Stimulated activated CD4-positive, alpha-beta T cell treated with anti-CD3 and anti-CD28 coated beads, Interleukin-1b, Interleukin-23, amount 100 ng/mL, for 48 hours (primary cell): ENCODE measurements at regions not wholly inside any gene's neighbourhood (a gene's known extent, or its start where the extent isn't known, plus 50 kb on each side); places are given as distances from the start of the nearest gene placed in this dataset.

ENCODE experiments used
- DNase-seq: peaks from one replicate; pipeline ENCODE4 v3.0.0-alpha.2; 2020

DNA sequence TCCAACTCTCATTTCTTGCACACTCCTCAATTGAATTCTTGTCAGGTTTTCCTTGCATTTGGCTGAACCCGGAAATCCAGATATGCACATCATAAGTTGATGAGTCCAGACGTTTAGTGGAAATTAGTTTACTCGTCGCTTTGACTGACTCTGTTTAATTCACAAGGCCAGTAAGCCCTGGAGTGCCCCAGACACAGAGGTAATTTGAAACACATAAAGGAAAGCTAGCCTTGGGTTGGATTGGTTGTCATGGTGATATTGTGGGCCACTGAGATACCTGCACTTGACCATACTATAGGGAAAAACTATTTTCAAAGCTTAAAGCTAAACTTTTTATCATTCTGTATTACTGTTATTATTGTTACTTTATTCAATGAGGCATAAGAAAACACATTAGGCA lies 178.3 kb upstream of the CA10 start:
- DNase-seq = no peak

DNA sequence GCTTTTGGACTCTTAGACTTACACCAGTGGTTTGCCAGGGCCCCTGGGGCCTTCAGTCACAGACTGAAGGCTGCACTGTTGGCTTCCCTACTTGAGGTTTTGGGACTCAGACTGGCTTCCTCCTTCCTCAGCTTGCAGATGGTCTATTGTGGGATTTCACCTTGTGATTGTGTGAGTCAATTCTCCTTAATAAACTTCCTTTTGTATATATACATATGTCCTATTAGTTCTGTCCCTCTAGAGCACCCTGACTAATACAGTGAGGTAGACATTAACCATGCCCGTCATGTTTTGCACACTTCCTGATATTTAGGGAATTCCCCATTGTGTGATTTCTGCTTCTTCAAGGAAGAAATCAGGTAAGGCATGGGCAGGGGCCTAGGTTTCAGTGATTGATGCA lies 147.8 kb upstream of the CA10 start:
- no peak for DNase-seq

DNA sequence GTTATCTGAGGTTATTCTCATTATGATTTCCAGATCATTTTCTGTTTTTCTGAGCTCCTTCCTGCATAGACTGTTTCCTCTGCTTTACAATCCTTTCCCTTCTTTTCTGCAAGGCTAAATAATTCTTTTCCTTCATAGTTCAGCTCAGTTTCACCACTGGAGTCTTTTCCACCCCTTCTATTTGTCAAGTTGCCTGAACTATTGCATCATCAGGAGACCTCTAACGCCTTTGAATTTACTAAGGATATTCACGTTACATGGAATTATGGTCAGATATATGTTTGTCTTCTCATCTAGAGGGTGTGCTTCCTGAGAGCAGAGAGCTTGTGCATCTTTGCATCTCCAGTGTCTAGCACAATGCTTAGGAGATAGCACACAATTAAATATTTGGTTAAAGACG lies 140.4 kb upstream of the CA10 start:
- no peak for DNase-seq

DNA sequence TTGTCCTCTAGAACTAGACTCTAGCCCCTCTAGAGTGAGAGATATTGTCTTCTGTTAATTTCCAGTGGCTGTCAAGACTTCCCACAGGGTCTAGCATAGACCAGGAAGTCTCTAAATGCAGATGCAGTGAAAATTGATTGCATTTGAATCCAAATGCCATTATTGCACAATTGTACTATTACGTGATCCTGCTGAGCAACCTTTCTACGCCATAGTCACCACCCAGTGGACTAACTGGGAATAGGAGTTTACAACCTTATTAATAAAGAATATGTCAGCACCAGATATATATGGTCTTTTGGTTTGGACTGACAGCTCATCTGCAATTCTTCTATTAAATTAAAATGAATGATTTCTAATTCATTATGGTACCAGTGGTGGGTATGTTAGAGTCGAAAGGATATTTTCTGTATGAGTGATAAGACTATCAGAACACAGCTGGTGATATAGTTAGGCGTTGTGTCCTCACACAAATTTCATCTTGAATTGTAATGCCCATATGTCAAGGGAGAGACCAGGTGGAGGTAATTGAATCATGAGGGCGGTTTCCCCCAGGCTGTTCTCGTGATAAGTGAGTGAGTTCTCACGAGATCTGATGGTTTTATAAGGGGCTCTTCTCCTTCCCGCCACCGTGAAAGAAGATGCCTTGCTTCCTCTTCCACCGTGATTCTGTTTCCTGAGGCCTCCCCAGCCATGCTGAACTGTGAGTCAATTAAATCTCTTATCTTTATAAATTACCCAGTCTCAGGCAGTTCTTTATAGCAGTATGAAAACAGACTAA lies 138.9 kb upstream of the CA10 start:
- DNase-seq = no peak

DNA sequence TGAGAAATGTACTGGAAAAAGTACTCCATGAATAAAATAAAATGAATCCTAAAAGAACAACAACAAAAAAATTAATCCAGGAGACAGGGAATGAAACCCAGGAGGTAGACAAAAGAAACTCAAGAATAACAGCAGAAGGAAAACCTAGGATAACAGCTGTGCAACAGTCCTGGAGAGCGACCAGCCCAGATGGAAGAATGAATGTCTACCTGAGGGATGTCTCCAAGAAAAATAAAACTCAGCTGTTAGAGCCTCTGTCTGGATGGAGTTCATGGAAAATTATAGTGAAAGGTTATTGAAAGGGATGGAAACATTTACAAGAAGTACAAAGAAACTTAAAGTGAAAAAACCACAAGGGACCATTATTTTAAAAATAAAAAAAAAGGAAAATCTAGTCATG lies 135.8 kb upstream of the CA10 start:
- no peak for DNase-seq

DNA sequence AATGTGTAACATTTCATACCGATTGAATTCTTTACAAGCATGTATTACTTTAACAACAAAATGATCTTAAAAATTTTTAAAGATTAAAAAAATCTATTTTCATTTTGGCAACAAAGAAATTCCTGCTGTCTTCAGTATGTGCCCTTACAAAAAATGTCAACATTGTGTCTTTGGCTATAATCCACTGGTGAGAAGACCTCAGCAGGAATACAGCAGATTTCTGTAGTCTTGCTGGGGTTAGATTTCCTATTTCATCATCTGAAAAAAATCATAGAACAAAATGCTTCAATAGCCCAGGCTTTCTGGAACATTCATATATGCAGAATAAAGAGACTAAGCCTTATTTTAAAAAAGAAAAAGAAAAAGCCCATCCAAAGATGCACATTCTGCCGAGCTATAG lies 129.1 kb upstream of the CA10 start:
- no peak for DNase-seq

DNA sequence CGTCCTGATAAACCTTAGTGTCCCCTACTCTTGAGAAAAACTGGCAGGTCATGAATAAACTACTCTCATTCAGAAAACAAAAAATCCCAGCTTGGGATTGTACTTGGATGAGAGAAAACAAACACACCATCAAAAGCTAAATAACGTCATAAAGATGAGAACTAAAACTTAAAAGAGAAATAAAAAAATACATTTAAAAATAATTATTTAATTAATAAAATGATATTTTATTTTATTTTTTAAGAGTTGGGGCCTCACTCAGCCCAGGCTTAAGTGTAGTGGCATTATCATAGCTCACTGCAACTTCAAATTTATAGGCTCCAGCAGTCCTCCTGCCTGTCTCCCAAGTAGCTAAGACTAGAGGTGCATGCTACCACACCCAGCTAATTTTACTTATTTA lies 125.4 kb upstream of the CA10 start:
- no peak for DNase-seq

DNA sequence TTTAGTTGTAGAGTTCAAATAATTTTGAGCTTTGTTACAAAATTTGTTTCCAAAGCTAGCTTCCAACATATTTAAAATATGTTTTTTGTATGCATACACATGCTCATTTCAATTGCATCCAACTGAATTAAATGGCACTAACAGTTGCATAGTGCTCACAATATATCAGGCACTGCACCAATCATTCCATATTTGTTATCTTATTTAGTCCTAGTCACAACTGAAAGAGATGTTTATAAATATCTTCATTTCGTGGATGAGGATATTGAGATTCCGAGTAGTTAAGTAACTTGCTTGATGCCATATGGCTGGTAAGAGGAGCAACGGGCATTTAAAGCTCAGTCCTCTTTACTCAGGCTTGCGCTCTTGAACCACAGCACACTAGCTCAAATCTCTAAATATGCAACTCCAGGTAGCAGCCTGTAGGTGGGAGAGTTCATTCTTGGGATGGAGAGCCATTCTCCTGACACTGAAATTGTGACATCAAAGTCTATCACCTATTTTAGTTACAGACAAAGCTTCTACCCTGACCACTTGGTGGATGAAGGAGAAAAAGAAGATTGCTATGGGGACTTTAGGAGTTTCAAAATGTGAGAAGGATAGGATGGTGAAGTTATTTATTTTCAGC lies 118.0 kb upstream of the CA10 start:
- DNase-seq = no peak

DNA sequence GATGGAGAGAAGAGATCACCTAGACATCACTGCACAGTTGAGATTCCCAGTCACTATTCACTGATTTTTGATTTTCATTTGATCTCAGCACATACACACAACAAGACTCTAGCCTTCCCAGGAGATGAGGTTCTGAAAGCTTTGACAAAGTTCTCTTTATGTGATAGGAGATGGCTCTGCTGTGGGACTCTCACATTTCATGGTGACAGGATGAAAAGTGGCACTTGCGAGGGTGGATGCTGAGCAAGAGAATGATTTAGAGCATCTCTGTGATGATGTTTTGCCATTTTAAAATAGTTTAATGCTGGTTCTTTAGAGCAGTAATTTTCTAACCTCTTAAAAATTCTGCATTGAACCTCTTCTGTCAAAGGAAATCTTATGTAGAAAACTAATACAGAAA lies 113.3 kb upstream of the CA10 start:
- DNase-seq = no peak

DNA sequence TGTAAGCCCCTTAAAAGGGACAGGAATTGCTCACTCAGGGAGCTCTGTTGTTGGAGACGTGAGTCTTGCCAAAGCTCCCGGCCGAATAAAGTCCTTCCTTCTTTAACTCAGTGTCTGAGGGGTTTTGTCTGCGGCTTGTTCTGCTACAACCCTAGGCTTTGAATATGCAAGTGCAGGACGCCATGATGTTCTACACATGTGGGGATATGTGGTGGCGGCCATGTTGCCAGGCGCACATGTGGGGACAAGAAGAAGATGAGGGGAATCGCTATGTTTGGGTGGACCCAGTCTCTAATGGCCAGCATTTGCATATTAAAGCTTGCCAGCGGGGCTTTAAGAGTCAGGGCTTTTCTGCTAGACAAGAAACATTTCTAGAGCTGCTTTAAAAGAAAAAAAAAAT lies 96.8 kb upstream of the CA10 start:
- no peak for DNase-seq

DNA sequence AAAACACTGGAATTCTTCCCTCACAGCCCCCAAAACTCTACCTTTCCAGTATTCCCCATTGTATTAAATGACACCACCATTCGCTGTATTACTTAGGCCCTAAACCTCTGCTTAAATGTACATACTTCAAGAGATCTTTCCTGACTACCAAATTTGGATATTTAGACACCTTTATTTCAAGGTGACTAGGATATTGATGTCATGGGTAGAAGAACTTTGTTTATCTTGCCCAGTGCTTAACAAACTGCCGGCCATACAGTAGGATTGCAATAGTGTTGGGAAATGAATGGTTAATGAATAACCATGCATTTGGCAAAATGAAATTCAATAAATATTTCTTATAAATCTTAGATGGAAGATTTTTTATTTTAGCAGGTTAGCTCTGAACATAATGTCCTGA lies 86.2 kb upstream of the CA10 start:
- DNase-seq = no peak

DNA sequence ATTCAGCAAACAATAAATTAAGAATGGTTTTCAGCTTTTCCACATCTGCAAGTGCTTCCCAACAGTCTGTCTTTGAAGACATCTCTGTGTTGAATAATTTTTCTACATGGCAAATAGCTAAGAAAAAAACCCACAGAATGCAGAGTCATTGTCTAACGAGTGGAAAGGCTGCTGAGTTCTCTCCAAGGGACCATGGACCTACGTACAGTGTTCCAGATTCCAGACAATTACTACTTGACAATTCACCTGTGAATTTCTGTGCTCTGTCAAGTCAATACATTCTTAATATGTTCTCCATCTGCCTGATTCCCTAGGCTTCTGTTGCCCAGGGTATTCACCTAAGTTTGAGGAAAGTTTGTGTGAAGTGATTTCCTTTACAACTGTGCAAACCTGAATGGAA lies 83.8 kb upstream of the CA10 start:
- no peak for DNase-seq

DNA sequence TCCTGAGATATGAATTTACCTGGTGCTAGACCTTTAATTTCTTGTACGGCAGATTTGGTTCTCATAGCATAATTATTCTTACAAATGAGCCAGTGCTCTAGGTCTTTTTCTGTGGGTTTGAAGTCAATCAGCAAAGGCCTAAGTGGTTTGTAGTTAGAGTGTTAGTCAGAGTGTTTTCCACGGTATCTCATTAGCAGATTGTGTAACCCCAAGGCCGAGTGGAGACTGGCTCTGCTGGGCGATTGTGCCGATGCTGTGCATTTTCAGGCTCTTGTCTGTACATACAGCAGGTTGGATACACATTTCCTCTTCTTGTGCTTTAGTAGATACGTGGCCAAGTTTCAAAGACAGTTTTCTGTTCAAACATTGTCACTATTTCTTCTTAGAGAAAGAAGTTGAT lies 78.6 kb upstream of the CA10 start:
- no peak for DNase-seq

DNA sequence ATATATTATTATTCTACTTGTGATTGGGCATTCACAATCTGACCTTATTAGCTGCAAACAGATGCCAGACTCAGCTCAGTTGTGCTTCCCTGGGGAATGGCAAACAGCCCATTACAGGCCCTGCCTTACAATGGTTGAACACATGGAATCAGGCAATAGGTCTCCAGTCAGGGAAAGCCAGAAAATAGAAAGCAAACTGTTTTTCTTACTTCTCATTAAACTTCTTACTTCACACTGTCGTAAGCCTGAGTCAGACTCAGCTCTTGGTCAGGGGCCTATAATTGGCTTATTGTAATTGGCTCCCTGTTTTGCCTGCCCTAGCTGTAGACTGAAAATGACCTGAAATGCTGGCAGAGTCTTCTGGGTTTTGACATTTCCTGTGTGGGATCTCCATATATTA lies 77.0 kb upstream of the CA10 start:
- DNase-seq = no peak

DNA sequence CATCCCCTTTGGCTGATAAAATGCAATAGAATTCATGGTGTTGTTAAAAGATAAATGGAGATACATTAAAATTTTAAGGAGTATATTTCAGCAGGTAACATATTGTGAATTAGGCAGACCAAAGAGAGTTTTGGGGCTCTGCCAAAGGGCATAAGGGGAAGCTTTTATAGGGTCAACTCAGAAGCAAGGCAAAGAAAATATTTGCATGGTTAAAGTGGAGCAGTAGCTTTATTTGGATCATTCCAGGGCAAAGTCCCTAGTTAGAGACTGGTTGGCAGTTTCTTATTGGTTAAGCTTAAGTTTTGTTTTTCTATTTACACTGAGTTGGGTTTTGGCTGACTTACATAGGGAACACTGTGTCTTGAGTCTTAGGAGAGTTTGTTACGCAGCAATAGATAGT lies 75.1 kb upstream of the CA10 start:
- DNase-seq = no peak

DNA sequence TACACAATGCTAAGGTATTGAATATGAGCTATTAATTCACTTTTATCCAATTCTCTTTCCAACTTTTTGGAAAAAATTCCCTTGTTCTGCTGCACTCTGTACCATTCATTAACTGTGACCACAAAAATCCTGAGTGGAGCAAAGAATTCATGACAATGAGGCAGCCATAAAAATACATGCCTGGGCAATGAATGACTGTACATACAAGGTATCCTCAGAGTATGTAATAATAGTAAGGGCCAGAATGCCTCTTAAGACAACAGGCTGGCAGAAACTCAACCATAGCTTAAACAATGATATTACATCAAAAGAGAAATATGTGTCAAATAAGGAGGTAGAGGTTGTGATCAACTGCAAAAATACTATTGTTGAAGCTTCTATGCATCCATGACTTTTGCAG lies 74.7 kb upstream of the CA10 start:
- DNase-seq = no peak

DNA sequence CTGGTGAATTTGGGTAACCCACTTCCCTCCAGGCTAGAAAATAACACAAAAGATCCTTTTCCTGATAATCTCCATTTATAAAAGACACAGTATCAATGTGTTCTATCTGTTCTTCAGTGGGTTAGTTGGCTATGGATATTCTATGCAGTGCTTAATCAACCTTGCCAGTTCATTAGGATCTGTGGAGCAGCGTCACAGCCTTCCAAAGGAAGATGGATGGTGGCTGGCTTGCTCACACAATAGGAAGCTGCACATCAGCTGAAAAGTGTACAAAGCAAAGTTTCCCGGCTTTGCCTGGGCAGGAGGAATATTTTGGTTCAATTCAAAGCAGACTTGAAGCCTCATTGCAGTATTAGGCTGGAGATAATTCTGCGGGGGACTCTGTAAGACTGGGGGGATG lies 70.3 kb upstream of the CA10 start:
- no peak for DNase-seq

DNA sequence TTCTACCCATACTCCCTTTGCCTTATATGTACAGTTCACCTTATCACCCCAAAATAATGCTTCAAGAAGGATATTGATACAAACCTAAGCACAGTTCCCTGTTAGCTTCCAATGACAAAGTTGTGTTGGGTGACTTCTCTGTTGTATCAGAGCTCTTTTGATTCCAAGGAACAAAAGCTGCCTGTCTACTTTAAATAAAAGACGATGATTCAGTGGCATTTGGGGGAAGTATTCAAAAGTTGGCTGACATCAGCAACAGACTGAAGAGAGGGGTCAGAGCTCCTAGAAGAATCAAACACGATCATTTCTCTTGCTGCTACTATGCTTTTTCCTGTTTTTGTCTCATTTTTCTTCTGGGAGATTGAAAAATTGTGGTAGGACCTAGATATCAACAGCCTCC lies 69.4 kb upstream of the CA10 start:
- no peak for DNase-seq

DNA sequence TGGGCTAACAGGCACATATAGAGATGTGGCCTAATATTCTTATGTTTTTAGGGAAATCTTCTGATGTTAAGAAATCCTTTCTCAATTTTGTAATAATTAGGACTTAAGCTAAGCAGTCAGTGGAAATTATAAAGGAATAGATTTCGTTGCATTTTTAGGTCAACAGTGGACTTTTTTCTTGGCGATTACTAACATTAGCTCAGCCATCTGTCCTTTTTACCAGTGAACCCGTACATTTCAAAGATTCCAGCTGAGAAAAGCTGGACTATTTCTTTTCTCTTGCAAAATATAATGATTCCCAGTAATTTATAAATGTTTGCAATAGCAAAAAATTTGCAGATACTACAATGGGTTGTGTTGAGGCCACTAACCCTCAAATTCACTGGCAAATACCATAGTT lies 54.9 kb upstream of the CA10 start:
- DNase-seq = no peak

DNA sequence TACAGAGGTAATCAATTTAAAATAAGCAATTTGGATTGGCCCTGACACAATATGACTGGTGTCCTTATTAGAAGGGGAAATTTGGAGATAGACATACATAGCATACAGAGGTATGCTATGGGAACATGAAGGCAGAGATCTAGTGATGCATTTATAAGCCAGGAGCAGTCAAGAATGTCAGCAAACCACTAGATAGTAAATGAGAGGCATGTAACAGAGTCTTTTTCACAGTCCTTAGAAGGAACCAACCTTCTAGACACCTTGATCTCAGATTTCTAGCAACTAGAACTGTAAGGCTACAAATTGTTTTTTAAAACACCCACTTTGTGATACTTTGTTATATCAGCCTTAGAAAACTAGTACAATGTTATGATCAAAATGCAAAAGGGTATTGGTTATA lies 54.3 kb upstream of the CA10 start:
- no peak for DNase-seq

DNA sequence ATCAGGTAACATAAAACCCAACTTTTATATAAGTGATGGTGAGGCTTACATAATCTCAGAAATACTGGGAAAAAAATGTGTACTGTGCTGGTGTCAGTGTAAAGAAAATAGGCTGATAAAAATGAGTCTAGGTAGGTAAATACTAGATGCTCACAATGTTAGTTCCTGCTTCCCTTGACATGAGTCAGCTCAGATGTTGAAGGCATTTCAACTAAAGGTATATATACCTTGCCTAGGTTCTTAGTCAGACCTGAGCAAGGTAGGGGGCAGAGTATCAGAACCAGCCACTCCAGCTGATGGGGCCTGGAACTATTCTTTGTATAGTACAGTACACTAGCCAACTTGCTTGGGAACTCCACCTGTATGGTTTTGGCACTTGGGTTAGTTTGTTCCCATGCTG lies 51.0 kb upstream of the CA10 start:
- no peak for DNase-seq
